ENCODE measurements at regions not wholly inside any gene's neighbourhood (a gene's known extent, or its start where the extent isn't known, plus 50 kb on each side); places are given as distances from the start of the nearest gene placed in this dataset.

GRCh38 chr12:132439333-132439904 is 50.5 kb upstream of the FBRSL1 start:
- Histone ChIP-seq H3K27ac (ENCODE audit: low read depth, low read length) (no peak overlapping the region), H3K4me1 (ENCODE audit: control insufficient read depth in 5 of 5, insufficient read depth in 5 of 5, low read length in 5 of 5) (peaks cover 0 to 19% (median 0%) of the 10 kb centered on the region in 5 donors), H3K4me3 (ENCODE audit: low read depth in 1 of 5, low read length in 5 of 5) (no peak overlapping the region), H3K27me3 (ENCODE audit: control insufficient read depth in 5 of 5, insufficient read depth in 4 of 5, low read length in 5 of 5) (peaks cover 0 to 32% (median 13%) of the 10 kb centered on the region in 5 donors), H3K9ac (ENCODE audit: low read length in 5 of 5) (no peak overlapping the region), H3K36me3 (ENCODE audit: control insufficient read depth in 5 of 5, insufficient read depth in 5 of 5, low read length in 5 of 5) (no peaks in the 10 kb centered on the region), H3K9me3 (ENCODE audit: control insufficient read depth in 5 of 5, low read length in 5 of 5) (peaks cover 0 to 4% (median 0%) of the 10 kb centered on the region in 5 donors)

DNA sequence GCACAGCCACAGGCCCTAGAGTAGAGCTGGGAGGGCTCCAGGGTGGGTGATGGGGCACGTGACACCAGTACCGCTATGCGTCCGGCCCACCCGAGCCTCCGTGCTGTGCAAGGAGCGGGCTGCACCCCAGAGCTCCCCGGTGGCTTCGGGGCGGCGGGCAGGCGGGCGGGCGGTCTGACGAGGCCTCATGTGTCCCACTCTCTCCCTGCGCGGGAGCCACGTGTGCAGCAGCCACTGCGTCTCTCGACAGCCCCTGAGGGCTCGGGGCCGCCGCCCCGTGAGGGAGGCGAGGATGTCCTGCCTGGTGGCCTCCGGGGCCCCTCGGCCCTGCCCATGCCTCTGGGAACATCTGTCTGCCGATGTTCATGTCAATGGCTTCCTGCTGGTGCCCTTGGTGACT is 51.2 kb upstream of the FBRSL1 start:
- Histone ChIP-seq H3K36me3 (ENCODE audit: control insufficient read depth in 5 of 5, insufficient read depth in 5 of 5, low read length in 5 of 5) (no peaks in the 10 kb centered on the region), H3K27ac (ENCODE audit: low read depth, low read length) (no peak overlapping the region), H3K4me3 (ENCODE audit: low read depth in 1 of 5, low read length in 5 of 5) (no peak overlapping the region), H3K27me3 (ENCODE audit: control insufficient read depth in 5 of 5, insufficient read depth in 4 of 5, low read length in 5 of 5) (peaks cover 0 to 37% (median 20%) of the 10 kb centered on the region in 5 donors), H3K4me1 (ENCODE audit: control insufficient read depth in 5 of 5, insufficient read depth in 5 of 5, low read length in 5 of 5) (peaks cover 0 to 19% (median 0%) of the 10 kb centered on the region in 5 donors), H3K9me3 (ENCODE audit: control insufficient read depth in 5 of 5, low read length in 5 of 5) (peaks cover 0 to 4% (median 0%) of the 10 kb centered on the region in 5 donors), H3K9ac (ENCODE audit: low read length in 5 of 5) (no peak overlapping the region)

DNA sequence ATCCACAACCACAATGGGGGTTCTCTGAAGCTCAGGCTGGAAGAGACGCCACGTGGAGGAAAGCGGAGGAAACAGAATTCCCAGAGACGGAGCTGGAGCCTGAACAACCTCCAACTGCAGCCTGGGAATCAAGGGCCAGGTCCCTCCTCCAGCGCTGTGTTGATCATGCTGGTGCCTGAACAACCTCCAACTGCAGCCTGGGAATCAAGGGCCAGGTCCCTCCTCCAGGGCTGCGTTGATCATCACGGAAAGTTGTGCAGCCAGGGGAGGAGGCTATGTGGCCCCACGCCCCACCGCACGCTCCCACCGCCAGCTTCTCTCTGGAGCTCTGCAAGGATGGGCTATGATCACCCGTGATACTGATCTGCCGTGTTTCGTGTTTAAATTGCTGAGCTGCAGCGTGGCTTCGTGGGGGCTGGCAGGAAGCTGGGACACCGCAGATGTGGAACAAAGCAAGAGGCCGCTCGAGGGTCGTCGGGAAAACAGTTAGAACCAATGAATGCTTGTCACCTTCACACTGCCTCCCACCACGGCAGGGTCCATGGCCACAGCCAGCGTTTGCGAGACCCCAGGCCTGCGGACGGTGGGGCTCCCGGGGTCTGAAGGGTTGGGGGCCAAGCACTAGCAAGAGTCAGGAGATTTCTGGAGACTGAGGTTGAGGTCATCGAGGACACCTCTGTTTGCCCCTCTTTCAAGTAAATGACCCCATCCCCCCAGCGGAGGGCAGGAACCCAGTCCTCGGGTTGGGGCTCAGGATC is 51.8 kb upstream of the FBRSL1 start:
- Histone ChIP-seq H3K9ac (ENCODE audit: low read length in 5 of 5) (no peak overlapping the region), H3K27me3 (ENCODE audit: control insufficient read depth in 5 of 5, insufficient read depth in 4 of 5, low read length in 5 of 5) (peaks cover 0 to 42% (median 26%) of the 10 kb centered on the region in 5 donors), H3K27ac (ENCODE audit: low read depth, low read length) (no peak overlapping the region), H3K4me3 (ENCODE audit: low read depth in 1 of 5, low read length in 5 of 5) (no peak overlapping the region), H3K4me1 (ENCODE audit: control insufficient read depth in 5 of 5, insufficient read depth in 5 of 5, low read length in 5 of 5) (peaks cover 0 to 19% (median 0%) of the 10 kb centered on the region in 5 donors), H3K36me3 (ENCODE audit: control insufficient read depth in 5 of 5, insufficient read depth in 5 of 5, low read length in 5 of 5) (no peaks in the 10 kb centered on the region), H3K9me3 (ENCODE audit: control insufficient read depth in 5 of 5, low read length in 5 of 5) (peaks cover 0 to 4% (median 0%) of the 10 kb centered on the region in 5 donors)

GRCh38 chr12:132437252-132437932 is 52.6 kb upstream of the FBRSL1 start:
- H3K4me1 ChIP-seq (ENCODE audit: control insufficient read depth in 5 of 5, insufficient read depth in 5 of 5, low read length in 5 of 5): peaks cover 0 to 19% (median 0%) of the 10 kb centered on the region in 5 donors
- H3K4me3 ChIP-seq (ENCODE audit: low read depth in 1 of 5, low read length in 5 of 5): no peak overlapping the region
- no peaks in the 10 kb centered on the region for H3K36me3 ChIP-seq (ENCODE audit: control insufficient read depth in 5 of 5, insufficient read depth in 5 of 5, low read length in 5 of 5)
- peaks cover 0 to 4% (median 0%) of the 10 kb centered on the region in 5 donors for H3K9me3 ChIP-seq (ENCODE audit: control insufficient read depth in 5 of 5, low read length in 5 of 5)
- no peak overlapping the region for H3K9ac ChIP-seq (ENCODE audit: low read length in 5 of 5)
- no peak overlapping the region for H3K27ac ChIP-seq (ENCODE audit: low read depth, low read length)
- peaks cover 0 to 47% (median 31%) of the 10 kb centered on the region in 5 donors for H3K27me3 ChIP-seq (ENCODE audit: control insufficient read depth in 5 of 5, insufficient read depth in 4 of 5, low read length in 5 of 5)

GRCh38 chr12:132436791-132437251 is 53.1 kb upstream of the FBRSL1 start:
- Histone ChIP-seq H3K4me3 (ENCODE audit: low read depth in 1 of 5, low read length in 5 of 5) (no peak overlapping the region), H3K27ac (ENCODE audit: low read depth, low read length) (no peak overlapping the region), H3K4me1 (ENCODE audit: control insufficient read depth in 5 of 5, insufficient read depth in 5 of 5, low read length in 5 of 5) (peaks cover 0 to 19% (median 0%) of the 10 kb centered on the region in 5 donors), H3K27me3 (ENCODE audit: control insufficient read depth in 5 of 5, insufficient read depth in 4 of 5, low read length in 5 of 5) (peaks cover 0 to 49% (median 33%) of the 10 kb centered on the region in 5 donors), H3K9ac (ENCODE audit: low read length in 5 of 5) (no peak overlapping the region), H3K9me3 (ENCODE audit: control insufficient read depth in 5 of 5, low read length in 5 of 5) (peaks cover 0 to 4% (median 0%) of the 10 kb centered on the region in 5 donors), H3K36me3 (ENCODE audit: control insufficient read depth in 5 of 5, insufficient read depth in 5 of 5, low read length in 5 of 5) (no peaks in the 10 kb centered on the region)

GRCh38 chr12:132435486-132436187 is 54.3 kb upstream of the FBRSL1 start:
- no peak overlapping the region for H3K9ac ChIP-seq (ENCODE audit: low read length in 5 of 5)
- H3K27me3 ChIP-seq (ENCODE audit: control insufficient read depth in 5 of 5, insufficient read depth in 4 of 5, low read length in 5 of 5): peaks cover 6 to 56% (median 35%) of the 10 kb centered on the region in 5 donors
- peaks cover 0 to 4% (median 0%) of the 10 kb centered on the region in 5 donors for H3K9me3 ChIP-seq (ENCODE audit: control insufficient read depth in 5 of 5, low read length in 5 of 5)
- H3K4me3 ChIP-seq (ENCODE audit: low read depth in 1 of 5, low read length in 5 of 5): no peak overlapping the region
- peaks cover 0 to 22% (median 4%) of the 10 kb centered on the region in 5 donors for H3K4me1 ChIP-seq (ENCODE audit: control insufficient read depth in 5 of 5, insufficient read depth in 5 of 5, low read length in 5 of 5)
- H3K27ac ChIP-seq (ENCODE audit: low read depth, low read length): no peak overlapping the region
- H3K36me3 ChIP-seq (ENCODE audit: control insufficient read depth in 5 of 5, insufficient read depth in 5 of 5, low read length in 5 of 5): no peaks in the 10 kb centered on the region

- no peaks in the 10 kb centered on the region for H3K36me3 ChIP-seq (ENCODE audit: control insufficient read depth in 5 of 5, insufficient read depth in 5 of 5, low read length in 5 of 5)
- H3K4me3 ChIP-seq (ENCODE audit: low read depth in 1 of 5, low read length in 5 of 5): no peak overlapping the region
- peaks cover 0 to 30% (median 21%) of the 10 kb centered on the region in 5 donors for H3K4me1 ChIP-seq (ENCODE audit: control insufficient read depth in 5 of 5, insufficient read depth in 5 of 5, low read length in 5 of 5)
- no peak overlapping the region for H3K9ac ChIP-seq (ENCODE audit: low read length in 5 of 5)
- no peak overlapping the region for H3K27ac ChIP-seq (ENCODE audit: low read depth, low read length)
- H3K27me3 ChIP-seq (ENCODE audit: control insufficient read depth in 5 of 5, insufficient read depth in 4 of 5, low read length in 5 of 5): peaks cover 6 to 69% (median 51%) of the 10 kb centered on the region in 5 donors
- peaks cover 0 to 4% (median 0%) of the 10 kb centered on the region in 5 donors for H3K9me3 ChIP-seq (ENCODE audit: control insufficient read depth in 5 of 5, low read length in 5 of 5)
Observed at GRCh38 chr12:132433641-132434395, 56.1 kb upstream of the FBRSL1 start.

GRCh38 chr12:132432721-132433577 is 57.0 kb upstream of the FBRSL1 start:
- Histone ChIP-seq H3K27ac (ENCODE audit: low read depth, low read length) (no peak overlapping the region), H3K9me3 (ENCODE audit: control insufficient read depth in 5 of 5, low read length in 5 of 5) (peaks cover 0 to 4% (median 0%) of the 10 kb centered on the region in 5 donors), H3K4me1 (ENCODE audit: control insufficient read depth in 5 of 5, insufficient read depth in 5 of 5, low read length in 5 of 5) (peaks cover 0 to 26% (median 22%) of the 10 kb centered on the region in 5 donors), H3K9ac (ENCODE audit: low read length in 5 of 5) (no peak overlapping the region), H3K4me3 (ENCODE audit: low read depth in 1 of 5, low read length in 5 of 5) (no peak overlapping the region), H3K36me3 (ENCODE audit: control insufficient read depth in 5 of 5, insufficient read depth in 5 of 5, low read length in 5 of 5) (no peaks in the 10 kb centered on the region), H3K27me3 (ENCODE audit: control insufficient read depth in 5 of 5, insufficient read depth in 4 of 5, low read length in 5 of 5) (peaks cover 6 to 71% (median 54%) of the 10 kb centered on the region in 5 donors)

Data from subcutaneous abdominal adipose tissue (tissue), 5 donors.